ENCODE measurements at regions not wholly inside any gene's neighbourhood (a gene's known extent, or its start where the extent isn't known, plus 50 kb on each side); places are given as distances from the start of the nearest gene placed in this dataset.
A peak's percentile ranks its signal among the peaks of the same experiment; 100 is the strongest.
"Not testable (repeated sequence)": the region's sequence is repeated elsewhere in the genome, so short reads cannot be mapped to it uniquely, and the experiment has no call there.

DNA sequence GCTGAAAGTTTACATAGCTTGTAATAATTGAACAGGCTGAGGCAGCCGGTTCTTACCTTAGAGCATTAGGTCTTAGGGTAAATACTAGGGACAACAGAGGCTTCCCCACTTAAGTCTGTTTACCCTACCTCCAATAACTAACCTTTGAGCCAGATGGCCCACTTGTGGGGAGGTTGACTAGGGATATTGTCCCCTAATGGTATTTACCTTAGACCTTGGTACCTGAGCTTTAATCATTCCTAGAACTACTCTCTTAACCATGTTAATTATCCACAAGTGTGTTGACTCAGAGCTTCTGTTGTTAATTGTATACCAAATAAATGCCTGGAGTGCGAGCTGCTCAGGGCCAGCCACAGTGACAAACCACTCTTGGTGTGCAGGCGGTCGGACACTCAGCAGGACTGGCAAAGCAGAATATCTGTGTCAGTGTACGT lies 299.2 kb downstream of the TRIML1 start:
- DNase-seq, result peak; percentile 99

DNA sequence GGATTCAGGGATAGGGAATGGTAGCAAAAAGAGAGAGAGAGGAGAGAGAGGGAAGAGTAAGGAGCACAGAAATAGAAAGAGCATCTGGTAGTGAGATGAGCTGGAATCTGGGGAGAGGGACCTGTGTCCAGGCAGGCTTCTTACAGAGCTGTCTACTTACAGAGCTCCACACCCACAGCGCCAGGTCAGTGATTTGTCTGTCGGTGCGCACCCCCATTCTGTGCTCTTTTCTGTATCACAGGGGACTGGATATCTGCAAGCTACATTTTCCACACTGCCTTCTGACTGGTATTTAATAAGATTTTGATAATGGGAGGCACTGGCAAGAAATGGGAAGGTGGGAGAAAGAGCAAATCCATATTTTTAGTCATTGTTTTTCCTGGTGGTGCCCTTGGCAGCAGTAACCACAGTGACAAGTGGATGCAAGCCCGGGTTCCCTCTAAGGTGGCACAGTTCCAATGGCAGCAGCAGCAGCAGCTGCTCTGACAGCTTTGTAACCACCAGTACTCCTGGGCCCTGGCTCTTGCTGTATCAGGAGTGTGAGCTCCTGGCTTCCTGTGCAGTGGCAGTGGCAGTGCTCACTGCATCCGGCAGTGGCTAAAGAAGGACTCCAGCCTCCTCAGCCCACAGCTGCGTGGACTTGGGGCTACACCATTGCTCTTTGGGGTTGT lies 300.5 kb downstream of the TRIML1 start:
- peak; percentile 96 for DNase-seq

DNA sequence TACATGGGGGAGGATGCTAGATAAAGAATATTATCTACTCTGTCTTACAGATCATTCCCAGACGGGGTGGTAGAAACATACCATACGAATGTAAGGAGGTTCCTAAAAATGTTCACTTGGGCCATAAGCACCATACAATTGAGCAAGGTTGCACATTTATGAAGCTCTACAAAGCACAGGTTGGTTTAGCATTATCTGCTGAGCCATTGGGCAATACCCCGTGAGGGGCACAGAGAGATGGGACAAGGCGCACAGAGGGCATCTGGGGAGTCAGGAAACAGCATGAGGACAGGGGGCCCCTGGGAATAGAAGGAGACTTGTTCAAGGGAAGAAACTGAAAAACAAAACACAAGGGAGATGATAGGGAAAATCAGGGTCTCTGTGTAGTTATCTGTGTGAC lies 305.3 kb downstream of the TRIML1 start:
- DNase-seq, result no peak

DNA sequence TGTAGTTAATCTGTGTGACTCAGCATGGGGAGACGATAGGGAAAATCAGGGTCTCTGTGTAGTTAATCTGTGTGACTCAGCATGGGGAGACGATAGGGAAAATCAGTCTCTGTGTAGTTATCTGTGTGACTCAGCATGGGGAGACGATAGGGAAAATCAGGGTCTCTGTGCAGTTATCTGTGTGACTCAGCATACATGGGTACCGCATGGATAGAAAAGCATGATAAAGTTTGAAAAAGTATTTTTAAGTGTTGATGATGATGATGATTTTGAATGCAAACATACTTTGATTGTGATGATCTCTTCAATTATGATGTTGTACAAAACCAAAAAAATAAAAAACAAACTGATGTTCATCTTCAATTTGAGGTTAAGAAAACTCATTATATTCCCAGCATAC lies 309.8 kb downstream of the TRIML1 start:
- not testable (repeated sequence) for DNase-seq

DNA sequence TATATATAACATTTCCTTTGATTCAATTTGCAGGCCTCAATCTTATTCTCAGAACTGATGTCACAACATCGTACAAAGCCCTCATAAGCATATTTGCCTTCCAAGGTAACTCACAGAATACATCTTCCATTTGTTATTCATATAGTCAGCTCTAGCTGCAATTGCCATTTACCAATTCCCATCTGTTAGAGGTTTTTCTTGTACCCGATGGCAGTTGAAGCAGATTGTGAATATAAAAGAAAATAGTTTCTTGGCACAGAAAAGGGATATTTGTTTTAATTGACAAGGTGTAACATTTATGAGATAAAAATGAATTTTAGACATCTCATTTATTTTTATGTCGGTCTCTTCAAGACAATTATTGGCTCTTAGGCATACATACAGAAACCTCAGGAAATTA lies 311.3 kb downstream of the TRIML1 start:
- no peak for DNase-seq

DNA sequence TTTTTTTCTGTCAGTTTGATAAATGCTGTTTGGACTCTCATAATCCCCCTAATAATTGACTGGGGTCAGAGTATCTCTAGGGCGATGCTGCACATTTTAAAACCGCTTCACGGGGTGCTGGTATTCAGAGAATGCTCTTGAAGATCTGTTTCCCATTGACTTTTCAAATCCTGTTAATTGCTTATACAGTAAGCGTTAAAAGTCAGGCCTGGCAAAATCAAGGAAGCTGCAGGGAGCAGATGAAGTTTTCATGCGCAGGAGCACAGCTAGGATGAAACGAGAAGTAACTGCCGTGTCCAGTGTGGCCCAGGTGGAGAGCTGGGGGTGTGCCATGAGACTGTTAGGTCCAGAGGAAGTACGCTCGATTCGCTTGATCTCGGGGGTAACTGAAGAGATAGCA lies 312.9 kb downstream of the TRIML1 start:
- DNase-seq, result no peak

DNA sequence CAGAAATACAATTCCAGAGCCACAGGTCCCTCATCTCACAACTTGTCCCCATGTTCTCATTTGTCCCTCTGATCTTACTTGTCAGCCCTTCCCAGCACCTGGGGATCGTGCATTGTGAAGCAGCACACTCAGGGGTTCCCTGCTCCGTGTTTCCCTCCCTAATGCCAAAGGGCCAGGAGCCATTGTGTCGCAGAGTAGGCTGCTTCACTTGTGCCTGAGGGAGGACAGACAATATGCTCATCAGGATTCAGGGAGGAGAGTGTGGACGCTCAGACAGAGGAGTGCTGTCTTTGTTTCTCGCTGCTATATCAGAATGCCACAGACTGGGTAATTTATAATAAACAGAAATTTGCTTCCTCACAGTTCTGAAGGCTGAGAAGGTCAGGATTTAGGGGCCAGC lies 315.3 kb downstream of the TRIML1 start:
- DNase-seq, result no peak

DNA sequence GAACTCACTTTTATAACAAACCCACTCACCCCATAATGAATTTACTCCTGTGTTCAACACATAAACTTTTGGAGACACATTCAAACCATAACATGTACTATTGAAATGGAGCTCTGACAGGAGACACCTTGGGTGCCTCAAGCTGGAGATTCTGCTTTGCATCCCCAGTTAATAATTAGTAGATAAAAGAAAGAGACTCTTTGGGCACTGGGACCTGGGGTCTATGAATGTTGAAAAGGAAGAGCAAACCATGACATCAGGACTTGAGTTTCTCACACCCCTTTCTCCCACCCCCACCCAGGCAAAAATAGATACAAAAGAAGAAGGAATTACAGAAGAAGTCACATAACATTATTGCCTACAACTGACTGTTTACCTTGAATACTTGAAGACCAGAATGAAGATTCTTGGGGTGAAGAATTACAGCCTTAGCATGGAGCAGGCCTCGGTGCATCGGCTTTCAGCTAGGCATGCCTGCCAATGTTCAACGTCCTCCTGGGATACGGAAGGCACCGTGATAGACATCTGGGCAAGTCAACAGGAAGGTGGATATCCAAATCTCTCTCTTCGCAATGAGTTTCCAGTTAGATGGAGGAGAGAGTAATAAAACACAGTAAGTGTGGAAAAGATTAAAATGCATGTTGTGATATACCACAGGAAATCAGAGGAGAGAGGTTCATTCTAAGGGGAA lies 316.0 kb downstream of the TRIML1 start:
- DNase-seq, result no peak

DNA sequence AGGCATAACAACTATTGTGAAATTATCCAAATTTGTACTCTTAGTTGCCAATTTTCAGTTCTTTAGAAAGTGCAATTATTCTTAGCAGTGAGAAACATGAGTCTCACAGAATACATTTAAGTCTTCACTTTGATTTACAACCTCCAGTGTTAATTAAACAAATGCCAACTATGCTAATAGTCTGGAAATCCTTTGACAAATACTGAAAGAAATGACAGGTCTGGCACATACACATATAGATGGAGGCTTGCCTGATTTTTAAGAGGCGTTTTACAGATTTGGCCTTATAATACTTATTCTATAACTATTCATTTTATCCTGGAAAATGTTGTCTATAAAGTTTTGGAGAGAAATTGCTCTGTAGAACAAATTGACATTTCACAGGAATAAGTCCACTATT lies 320.1 kb downstream of the TRIML1 start:
- no peak for DNase-seq

DNA sequence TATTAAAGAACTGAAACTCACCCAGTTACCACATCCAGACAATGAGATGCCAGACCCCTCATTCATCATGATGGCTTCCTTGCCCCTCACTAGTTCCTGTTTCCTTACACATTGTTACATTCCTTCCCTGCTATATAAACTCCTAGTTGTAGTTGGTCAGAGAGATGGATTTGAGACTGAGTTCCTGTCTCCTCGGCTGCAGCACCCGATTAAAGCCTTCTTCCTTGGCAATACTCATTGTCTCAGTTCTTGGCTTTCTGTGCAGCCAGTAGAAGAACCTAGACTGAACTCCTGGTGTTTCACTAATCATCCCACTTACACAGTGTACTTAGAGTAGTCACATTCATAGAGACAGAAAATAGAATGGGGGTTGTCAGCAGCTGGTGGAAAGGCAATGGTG lies 324.7 kb downstream of the TRIML1 start:
- DNase-seq, result no peak

DNA sequence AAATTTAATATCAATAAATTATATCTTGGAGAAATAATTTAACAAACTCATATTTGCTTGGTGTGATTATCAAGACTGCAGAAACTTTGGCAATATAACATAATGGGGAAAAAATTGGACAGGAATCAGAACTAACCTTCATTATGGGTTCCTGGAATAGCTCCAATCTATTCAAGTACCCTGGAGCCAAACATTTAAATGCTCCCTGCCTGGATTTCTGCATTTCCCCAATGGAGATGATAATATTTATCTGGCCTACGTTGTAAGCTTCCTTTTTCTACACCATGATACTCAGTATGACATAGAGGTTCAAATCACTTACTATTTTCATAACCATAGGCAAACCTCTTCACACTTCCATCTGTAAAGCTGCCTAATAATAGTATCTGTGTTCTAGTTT lies 326.8 kb downstream of the TRIML1 start:
- DNase-seq, result no peak

DNA sequence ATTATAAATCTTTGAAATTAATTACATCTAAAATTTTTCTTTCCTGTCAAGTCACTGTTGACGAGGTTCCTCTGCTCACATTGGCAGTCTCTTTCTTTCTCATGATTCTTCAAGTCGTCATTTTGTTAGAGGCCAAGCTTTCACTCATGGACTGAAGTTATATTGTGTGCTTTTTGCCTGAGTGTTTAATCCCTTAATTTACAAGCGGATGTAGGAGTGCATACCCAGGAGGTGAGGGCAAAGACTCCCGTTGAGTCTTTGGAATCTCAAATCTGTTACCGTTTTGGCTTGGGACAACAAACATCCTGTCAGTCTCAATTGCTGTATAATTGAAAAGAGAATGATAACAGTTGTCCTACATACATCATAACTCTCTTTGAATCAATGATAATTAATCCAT lies 345.0 kb downstream of the TRIML1 start:
- no peak for DNase-seq

DNA sequence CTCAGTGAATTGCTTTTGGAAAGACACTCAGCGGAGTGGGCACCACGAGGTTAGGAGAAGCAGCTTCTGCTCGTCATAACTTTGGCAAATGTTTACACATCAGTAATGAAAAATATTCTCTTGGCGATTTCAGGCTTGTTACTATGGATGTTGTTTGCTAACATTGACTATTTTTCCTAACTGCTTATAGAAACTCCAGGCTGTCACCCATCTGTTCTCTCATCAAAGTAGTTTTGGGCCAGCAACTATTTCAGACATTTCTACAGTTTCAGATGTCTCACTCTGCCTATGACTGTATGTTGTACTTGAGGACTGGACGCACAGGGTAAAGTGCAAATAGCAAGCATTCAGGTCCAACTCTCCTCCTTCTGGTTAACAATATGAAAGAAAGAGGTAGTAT lies 346.7 kb downstream of the TRIML1 start:
- no peak for DNase-seq

DNA sequence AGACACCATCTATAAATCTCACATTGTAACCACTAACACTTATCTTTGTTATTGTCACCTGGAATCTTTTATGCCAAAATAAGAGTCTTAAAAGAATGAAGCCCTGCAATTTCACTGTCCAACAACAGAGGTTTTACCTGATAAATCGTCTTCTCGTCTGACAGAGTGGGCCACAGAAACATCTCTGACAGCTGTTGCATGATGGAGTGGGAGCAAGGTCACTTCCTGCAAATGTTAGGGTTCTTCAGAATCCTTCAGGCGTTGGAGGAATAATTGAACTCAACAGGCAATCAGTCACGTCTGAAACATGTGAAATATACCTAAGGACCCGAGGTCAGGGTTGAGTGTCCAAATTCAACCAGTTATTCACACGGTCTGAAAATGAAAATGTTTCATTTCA lies 353.6 kb downstream of the TRIML1 start:
- DNase-seq, result no peak

DNA sequence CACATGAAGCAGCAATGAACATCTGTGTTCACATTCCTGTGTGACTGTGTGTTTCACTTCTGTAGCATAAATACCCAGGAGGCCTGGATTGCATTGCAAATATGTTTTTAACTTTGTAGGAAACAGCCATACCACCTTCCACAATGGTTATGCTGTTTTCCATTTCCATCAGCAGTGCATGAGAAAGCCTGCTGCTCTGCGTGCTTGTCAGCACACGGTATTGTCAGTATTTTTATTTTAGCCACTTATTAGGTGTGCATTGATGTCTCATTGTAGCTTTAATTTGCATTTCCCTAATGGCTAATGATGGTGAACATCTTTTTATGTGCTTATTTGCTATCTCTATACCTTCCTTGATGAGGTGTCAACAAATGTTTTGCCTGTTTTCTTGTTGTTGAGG lies 355.9 kb downstream of the TRIML1 start:
- DNase-seq, result no peak

DNA sequence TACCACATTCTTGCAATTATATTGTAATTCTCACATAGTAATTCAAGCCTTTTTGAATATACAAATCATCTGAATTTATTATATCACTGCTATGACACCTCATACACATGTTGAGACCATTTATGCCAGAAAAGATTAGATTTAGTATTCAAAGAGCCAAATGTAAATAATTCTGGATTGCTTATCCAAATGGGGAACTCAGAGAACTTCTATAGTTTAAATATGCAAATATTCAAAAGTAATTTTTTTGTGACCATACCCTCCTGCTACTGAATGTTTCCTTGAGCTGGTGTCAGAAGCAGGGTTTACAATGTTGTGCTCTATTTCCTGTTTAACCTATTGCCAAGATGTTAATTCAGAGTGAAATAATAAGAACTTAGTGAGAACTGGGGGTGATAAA lies 372.2 kb downstream of the TRIML1 start:
- DNase-seq, result no peak

DNA sequence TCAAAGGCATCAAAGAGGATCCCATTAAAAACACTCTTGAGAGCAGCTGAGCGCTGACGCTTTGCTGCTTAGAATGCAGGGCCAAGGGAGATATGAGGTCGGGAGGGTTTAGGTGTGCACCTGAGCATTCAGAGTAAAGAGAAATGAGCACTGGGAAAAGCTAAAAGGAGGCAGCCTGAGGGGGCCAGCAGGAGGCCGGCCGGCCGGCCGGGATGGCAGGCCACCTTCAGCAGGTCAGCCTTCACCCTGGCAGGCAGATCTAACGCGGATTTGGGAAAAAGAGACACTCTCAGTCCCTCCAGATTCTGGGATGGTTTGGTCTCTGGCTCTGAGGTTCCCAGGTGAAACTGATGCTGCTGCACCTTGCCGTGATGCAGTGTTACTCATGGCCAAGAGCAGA lies 393.5 kb downstream of the TRIML1 start:
- DNase-seq, result no peak

DNA sequence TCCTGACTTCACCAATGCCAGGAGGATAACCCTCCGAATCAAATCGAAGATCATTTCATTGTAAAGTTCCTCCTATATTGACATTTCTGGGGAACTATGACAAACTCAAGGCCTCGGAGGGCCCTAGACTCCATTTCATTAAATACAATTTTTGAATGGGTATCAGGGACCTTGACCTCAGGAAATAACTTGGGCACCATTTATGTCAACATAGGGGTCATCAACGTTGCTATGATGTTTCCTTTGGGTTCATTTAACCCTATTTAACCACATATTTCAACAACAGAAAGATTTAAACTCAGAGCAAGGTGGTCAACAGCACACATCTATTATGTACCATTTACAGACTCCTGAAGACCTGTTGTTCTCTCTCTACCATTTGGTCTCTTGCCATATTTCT lies 395.1 kb downstream of the TRIML1 start:
- DNase-seq, result no peak

DNA sequence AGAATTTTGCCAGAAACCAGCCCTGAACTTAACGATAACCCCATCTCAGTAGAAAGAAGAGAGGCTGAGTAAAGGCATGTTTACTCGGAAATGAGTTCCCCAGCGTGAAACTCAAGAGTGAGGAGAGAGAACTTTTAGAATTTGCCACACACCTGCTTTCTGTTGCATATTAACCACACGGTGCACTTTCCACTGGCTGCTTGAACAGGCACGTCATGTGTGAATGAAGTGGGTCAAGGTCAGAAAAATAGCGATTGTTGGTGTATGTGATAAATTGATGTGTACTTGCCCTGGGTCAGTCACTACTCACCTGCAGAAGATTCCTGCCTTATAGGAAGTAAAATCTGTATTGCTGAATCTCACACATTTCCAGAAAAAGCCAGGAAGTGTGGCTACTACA lies 395.7 kb downstream of the TRIML1 start:
- no peak for DNase-seq

DNA sequence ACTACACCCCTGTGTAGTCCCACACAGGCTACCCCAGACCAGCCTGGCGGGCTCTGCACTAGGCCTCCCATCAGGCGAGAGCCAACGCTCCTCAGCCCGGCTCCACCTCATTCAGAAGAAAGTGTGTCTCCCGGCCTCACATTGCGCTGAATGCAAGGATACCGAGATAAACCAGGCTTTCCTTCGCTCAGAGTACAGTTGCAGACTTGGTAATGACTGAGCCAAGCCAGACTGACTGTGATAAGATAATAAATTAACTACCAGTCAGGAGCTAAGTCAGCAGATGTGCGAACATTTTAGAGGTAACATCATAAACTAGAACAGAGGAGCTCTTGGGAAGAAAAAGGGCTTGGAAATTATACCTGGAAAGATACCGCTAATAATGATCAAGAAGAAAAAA lies 397.6 kb downstream of the TRIML1 start:
- no peak for DNase-seq

DNA sequence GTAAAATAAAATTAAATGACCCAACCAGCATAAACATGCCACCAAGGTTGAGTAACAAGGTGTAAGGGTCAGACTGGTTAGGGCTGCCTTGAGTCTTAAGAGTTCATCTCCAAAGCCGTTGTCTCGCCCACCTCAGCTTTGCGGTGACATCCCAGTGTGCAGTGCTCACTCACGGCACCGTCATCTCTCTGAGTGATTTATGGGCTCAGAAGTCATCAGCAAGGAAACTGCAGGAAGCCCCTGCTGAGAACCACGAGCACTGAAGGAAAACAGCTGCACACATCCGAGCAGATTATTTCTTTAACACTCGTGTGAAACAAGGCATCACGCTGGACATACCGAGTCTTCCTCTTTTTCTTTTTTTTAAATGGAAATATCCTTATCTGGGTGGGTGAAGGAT lies 411.1 kb downstream of the TRIML1 start:
- no peak for DNase-seq

DNA sequence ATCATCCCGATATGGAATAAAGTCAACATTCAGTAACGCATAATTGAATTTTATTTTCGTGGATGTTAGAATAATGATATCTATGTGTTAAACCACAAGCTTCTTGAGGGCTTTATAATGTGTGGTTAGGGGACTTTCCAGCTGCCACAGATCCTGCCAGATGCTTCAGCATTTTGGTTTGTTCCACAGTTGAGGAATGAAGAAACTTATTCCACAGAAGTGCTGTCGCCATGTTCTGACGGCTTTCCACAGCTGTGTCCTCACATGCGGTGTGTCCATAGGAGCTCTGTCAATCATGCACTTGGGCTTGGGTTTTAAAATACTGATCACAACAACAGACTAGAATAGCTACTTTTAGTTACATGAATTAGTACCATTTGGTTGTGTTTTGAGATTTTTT lies 411.9 kb downstream of the TRIML1 start:
- no peak for DNase-seq

DNA sequence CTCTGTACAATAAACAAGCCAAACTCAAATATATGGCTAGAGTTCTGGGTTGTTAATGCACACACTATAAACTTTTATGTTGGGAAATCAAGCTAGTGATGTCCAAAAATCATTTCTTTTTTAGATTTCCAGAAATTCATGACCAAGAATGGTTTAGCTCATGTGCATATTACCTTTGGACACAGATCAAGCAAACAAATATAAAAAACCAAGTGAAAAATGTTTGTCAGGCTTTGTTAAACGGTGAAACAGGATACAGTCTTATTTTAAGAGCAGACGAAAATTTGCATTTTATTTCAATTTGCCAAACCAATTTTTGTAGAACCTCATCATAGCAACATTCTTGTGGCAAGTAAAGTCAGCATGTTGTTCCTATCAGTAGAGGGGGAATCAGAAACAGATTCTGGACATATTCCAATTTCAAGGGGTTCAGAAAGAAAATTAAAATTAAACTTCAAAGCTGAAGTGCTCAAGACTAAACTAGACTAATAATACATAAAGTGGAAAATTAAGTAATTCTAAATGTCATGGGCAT lies 413.6 kb downstream of the TRIML1 start:
- no peak for DNase-seq

DNA sequence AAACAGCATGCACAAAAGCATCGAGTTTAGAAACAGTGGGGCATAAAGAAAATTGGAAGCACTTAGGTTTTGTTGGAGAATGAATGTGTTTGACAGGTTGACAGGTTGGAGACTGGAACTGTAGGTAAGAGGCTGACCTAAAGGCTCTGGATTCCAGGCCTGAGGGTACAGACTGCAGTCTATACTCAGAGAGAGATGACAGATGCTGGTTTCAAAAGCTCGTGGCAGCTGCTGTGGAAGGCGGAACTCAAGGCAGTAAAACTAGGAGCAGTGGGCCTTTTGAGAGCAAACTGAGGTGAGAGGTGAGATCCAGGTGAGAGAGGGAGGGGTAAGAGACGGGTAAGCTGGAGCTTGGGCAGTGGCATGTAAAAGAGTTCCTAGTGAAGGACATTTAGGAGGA lies 415.2 kb downstream of the TRIML1 start:
- DNase-seq, result no peak

DNA sequence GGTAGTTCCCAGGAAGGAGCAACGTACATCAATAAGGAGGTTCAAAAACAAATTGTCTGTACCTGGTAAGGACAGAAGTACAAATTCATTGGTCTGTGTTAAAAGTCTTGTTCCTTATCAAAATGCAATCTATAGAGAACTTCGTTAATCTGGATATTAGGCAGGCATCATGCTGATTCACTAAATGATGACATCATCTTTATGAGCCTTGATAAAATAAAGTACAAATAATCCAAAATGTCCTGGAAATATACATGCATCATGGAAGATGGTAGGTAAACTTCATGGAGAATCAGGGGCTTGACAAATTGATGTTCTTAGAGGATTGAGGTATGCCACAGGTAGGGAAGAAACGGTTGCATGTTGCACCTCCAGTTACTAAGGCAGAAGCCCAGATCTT lies 433.9 kb downstream of the TRIML1 start:
- DNase-seq, result no peak

Measured in DMS153 (cell line).